Trophoblast cell (in vitro differentiated cells and primary cell): ENCODE measurements at regions not wholly inside any gene's neighbourhood (a gene's known extent, or its start where the extent isn't known, plus 50 kb on each side); places are given as distances from the start of the nearest gene placed in this dataset.
"Not testable (repeated sequence)": the region's sequence is repeated elsewhere in the genome, so short reads cannot be mapped to it uniquely, and the experiment has no call there.

Source experiments
- DNase-seq, 2 donors: peaks; one replicate each; pipeline ENCODE4 v3.0.0-alpha.2; 2016
- H2AFZ ChIP-seq: 2 replicates; pipeline ENCODE4 v1.6.1; 2013; ENCODE audit warnings: low read length, moderate library complexity, mild to moderate bottlenecking; ENCODE audit not compliant: insufficient read depth, poor library complexity
- H2AK5ac ChIP-seq: 2 replicates; pipeline ENCODE4 v1.6.1; 2013; ENCODE audit warnings: mild to moderate bottlenecking, low read length
- H2BK120ac ChIP-seq: 2 replicates; pipeline ENCODE4 v1.6.1; 2013; ENCODE audit warnings: low read length, mild to moderate bottlenecking, moderate library complexity; ENCODE audit not compliant: insufficient read depth, poor library complexity
- H2BK12ac ChIP-seq: 2 replicates; pipeline ENCODE4 v1.6.1; 2013; ENCODE audit warnings: mild to moderate bottlenecking, low read length, moderate library complexity
- H2BK5ac ChIP-seq: 2 replicates; pipeline ENCODE4 v1.6.1; 2013; ENCODE audit warnings: low read length, low read depth, moderate library complexity, mild to moderate bottlenecking; ENCODE audit not compliant: poor library complexity
- H3K14ac ChIP-seq: 2 replicates; pipeline ENCODE4 v1.6.1; 2013; ENCODE audit warnings: mild to moderate bottlenecking, low read length
- H3K18ac ChIP-seq: 2 replicates; pipeline ENCODE4 v1.6.1; 2013; ENCODE audit warnings: mild to moderate bottlenecking, low read length
- H3K23ac ChIP-seq: 2 replicates; pipeline ENCODE4 v1.6.1; 2013; ENCODE audit warnings: low read length
- H3K27ac ChIP-seq: 2 replicates; pipeline ENCODE4 v1.5.1; 2013; ENCODE audit warnings: low read depth, mild to moderate bottlenecking, inconsistent platforms, low read length, moderate library complexity
- H3K27me3 ChIP-seq: 2 replicates; pipeline ENCODE4 v1.6.1; 2013; ENCODE audit warnings: inconsistent platforms, mild to moderate bottlenecking, low read length, moderate library complexity; ENCODE audit not compliant: insufficient read depth
- H3K36me3 ChIP-seq, 2 experiments: 1 replicate in 1 of 2; 2 replicates in 1 of 2; pipeline ENCODE4 v1.6.1; 2013; ENCODE audit warnings: low read length in 2 of 2, mild to moderate bottlenecking in 2 of 2, moderate library complexity in 1 of 2; ENCODE audit not compliant: insufficient read depth in 2 of 2, control insufficient read depth in 1 of 2
- H3K4ac ChIP-seq: 2 replicates; pipeline ENCODE4 v1.6.1; 2013; ENCODE audit warnings: low read depth, mild to moderate bottlenecking, low read length, moderate library complexity
- H3K4me1 ChIP-seq, 2 experiments: 1 replicate in 1 of 2; 2 replicates in 1 of 2; pipeline ENCODE4 v1.6.1; 2013; ENCODE audit warnings: low read length in 2 of 2, mild to moderate bottlenecking in 2 of 2, moderate library complexity in 1 of 2; ENCODE audit not compliant: insufficient read depth in 2 of 2, control insufficient read depth in 1 of 2
- H3K4me2 ChIP-seq: 2 replicates; pipeline ENCODE4 v1.6.1; 2013; ENCODE audit warnings: inconsistent platforms, mild to moderate bottlenecking, low read length, moderate library complexity
- H3K4me3 ChIP-seq: 2 replicates; pipeline ENCODE4 v1.5.1; 2013; ENCODE audit warnings: mild to moderate bottlenecking, low read depth, low read length, inconsistent platforms
- H3K79me1 ChIP-seq: one replicate; pipeline ENCODE4 v1.6.1; 2013; ENCODE audit warnings: low read length
- H3K79me2 ChIP-seq: 2 replicates; pipeline ENCODE4 v1.6.1; 2013; ENCODE audit warnings: low read length, mild to moderate bottlenecking; ENCODE audit not compliant: control insufficient read depth, insufficient read depth, poor library complexity
- H3K9ac ChIP-seq: 2 replicates; pipeline ENCODE4 v1.6.1; 2013; ENCODE audit warnings: mild to moderate bottlenecking, low read length
- H3K9me3 ChIP-seq: 2 replicates; pipeline ENCODE4 v1.6.1; 2013; ENCODE audit warnings: low read depth, mild to moderate bottlenecking, control low read depth, inconsistent platforms, low read length; ENCODE audit not compliant: insufficient read depth
- H4K12ac ChIP-seq: 2 replicates; pipeline ENCODE4 v1.6.1; 2013; ENCODE audit warnings: low read depth, mild to moderate bottlenecking, low read length, moderate library complexity
- H4K8ac ChIP-seq: 2 replicates; pipeline ENCODE4 v1.6.1; 2013; ENCODE audit warnings: low read depth, mild to moderate bottlenecking, low read length, moderate library complexity
- H4K91ac ChIP-seq: one replicate; pipeline ENCODE4 v1.6.1; 2013; ENCODE audit warnings: low read depth, mild to moderate bottlenecking, low read length, moderate library complexity
- WGBS: extraction: QIAGEN DNeasy Blood & Tissue Kit; methylation state at CpG from one replicate; pipeline ENCODE4 v1.1.7; 2013; ENCODE audit warnings: missing lambda C conversion rate; ENCODE audit not compliant: insufficient read length, insufficient coverage; ENCODE audit errors: extremely low coverage; 5-methylcytosine and 5-hydroxymethylcytosine counted together

DNA sequence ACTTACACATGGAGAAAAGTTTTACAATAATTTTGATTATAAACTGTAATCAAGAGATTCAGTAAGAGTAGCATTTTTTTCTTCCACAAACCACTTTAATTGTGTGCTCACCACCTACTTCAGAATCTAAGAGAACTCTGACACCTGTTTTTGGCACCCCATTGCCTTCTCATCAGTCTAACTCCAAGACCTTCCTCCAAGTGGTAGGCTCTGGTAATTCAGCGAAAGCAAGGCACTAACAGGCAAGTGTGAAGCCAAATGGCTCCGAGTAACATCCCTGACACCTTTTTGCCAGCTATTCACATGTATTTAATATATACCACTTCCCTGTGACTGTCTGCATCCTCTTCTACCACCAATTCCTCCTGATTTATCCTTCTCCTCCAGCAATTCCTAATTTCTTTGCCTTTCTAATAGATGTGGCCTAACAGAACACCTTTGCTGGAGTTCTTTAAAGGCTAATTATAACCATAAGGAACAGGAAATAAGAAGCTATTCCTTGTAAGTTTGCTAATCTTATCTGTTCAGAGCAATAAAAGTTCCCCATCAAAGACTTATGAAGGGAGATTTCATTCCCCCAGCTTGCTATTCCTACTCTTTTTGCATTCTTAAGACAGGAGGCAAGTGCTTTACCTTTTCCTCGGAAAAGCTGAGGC is 85.1 kb upstream of the POTEC start:
- H3K9ac ChIP-seq, H3K79me2 ChIP-seq, H2BK12ac ChIP-seq, H4K12ac ChIP-seq, H3K36me3 ChIP-seq, H2BK5ac ChIP-seq, H4K91ac ChIP-seq, H4K8ac ChIP-seq, H3K9me3 ChIP-seq, H3K14ac ChIP-seq, H2AFZ ChIP-seq, H2BK120ac ChIP-seq, H3K4me2 ChIP-seq, H3K23ac ChIP-seq, H3K79me1 ChIP-seq, H3K4ac ChIP-seq, DNase-seq, H3K27ac ChIP-seq, H2AK5ac ChIP-seq, H3K4me1 ChIP-seq, H3K18ac ChIP-seq, H3K4me3 ChIP-seq, H3K27me3 ChIP-seq: not testable (repeated sequence)
- no CpG with 5 or more reads among the region's 3 CpGs for WGBS

DNA sequence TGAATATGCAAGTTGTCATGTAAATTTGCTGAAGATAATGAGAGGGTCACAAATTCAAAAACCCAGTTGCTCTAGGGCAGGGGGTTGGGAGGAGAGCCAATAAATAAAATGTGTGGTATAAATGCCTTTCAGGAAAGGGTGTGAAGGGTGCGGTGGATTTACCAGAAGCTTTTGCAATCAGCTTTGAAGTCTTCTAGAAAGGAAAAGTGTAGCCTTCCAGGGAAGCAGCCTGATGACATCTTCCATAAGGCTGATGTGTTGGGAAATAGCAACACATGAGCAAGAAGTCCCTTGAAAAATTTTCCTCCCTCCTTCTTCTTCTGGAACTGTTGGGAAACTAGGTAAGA is 85.6 kb upstream of the POTEC start:
- H4K12ac ChIP-seq, H2AFZ ChIP-seq, H2BK120ac ChIP-seq, H3K27ac ChIP-seq, H3K23ac ChIP-seq, H3K4ac ChIP-seq, H3K9ac ChIP-seq, H4K8ac ChIP-seq, H4K91ac ChIP-seq, H3K79me2 ChIP-seq, H3K4me1 ChIP-seq, H3K14ac ChIP-seq, H3K4me2 ChIP-seq, H2BK5ac ChIP-seq, H3K4me3 ChIP-seq, H3K18ac ChIP-seq, H3K79me1 ChIP-seq, H3K9me3 ChIP-seq, H2BK12ac ChIP-seq, H2AK5ac ChIP-seq, H3K36me3 ChIP-seq, H3K27me3 ChIP-seq, DNase-seq: not testable (repeated sequence)
- WGBS: no CpG with 5 or more reads among the region's 1 CpG

DNA sequence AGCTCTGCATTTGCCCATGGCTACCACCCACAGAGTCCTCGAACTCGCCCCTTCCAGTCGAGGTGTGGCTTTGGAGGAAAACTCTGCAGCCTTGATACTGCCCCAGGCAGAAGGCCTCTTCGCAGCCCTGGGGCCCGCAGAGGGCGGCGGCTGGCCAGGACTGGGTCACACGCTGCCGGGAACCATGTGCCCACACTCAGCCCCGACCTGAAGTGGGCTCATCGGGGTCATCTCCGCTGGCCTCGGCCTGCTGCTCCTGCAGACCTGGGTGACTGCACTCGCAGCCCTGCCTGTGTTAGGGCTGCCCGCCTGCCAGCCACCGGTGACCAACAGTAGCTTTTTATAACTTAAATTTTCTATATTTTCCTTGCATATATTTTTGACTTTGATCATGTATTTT is 89.6 kb upstream of the POTEC start:
- not testable (repeated sequence) for H2BK12ac ChIP-seq, H3K9ac ChIP-seq, H3K4me3 ChIP-seq, H3K4me2 ChIP-seq, H3K36me3 ChIP-seq, H3K79me1 ChIP-seq, H3K18ac ChIP-seq, H3K23ac ChIP-seq, H3K4ac ChIP-seq, H2BK120ac ChIP-seq, H3K27ac ChIP-seq, DNase-seq, H3K27me3 ChIP-seq, H3K79me2 ChIP-seq, H4K8ac ChIP-seq, H2AK5ac ChIP-seq, H2BK5ac ChIP-seq, H3K4me1 ChIP-seq, H3K14ac ChIP-seq, H4K91ac ChIP-seq, H2AFZ ChIP-seq, H3K9me3 ChIP-seq, H4K12ac ChIP-seq
- WGBS: no CpG with 5 or more reads among the region's 16 CpGs

DNA sequence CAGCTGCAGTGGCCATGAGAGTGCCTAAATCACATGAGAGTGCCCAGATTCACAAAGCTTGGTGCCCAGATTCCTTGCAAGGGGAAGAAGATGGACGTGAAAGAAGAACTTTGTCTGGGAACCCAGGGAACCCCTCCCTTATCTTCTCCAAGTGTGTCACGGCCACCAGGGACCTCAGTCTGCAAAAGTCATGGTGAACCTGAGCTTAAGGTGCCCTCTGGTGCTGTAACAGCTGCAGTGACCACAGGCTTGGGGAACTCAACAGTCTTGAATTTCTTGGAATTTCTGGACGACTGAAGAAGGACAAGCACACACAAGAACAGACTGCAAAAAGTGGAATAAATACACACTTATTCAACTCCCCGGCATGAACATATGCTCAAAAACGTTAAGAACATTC is 94.6 kb upstream of the POTEC start:
- DNase-seq, H2BK5ac ChIP-seq, H3K36me3 ChIP-seq, H3K18ac ChIP-seq, H3K4ac ChIP-seq, H3K23ac ChIP-seq, H3K27ac ChIP-seq, H3K4me3 ChIP-seq, H3K4me1 ChIP-seq, H4K12ac ChIP-seq, H2BK120ac ChIP-seq, H3K79me1 ChIP-seq, H3K9ac ChIP-seq, H2BK12ac ChIP-seq, H3K27me3 ChIP-seq, H2AFZ ChIP-seq, H3K79me2 ChIP-seq, H2AK5ac ChIP-seq, H4K8ac ChIP-seq, H3K14ac ChIP-seq, H3K4me2 ChIP-seq, H4K91ac ChIP-seq: not testable (repeated sequence)
- WGBS: no CpG with 5 or more reads among the region's 5 CpGs
- peaks cover 10% of the 10 kb centered on the region for H3K9me3 ChIP-seq
